SKM-1 (cell line): ENCODE measurements at regions not wholly inside any gene's neighbourhood (a gene's known extent, or its start where the extent isn't known, plus 50 kb on each side); places are given as distances from the start of the nearest gene placed in this dataset.
A peak's percentile ranks its signal among the peaks of the same experiment; 100 is the strongest.
"Not testable (repeated sequence)": the region's sequence is repeated elsewhere in the genome, so short reads cannot be mapped to it uniquely, and the experiment has no call there.

ENCODE experiments used
- DNase-seq: peaks from one replicate; lab custom pipeline; 2025; ENCODE audit not compliant: unreplicated experiment; lab: John Stamatoyannopoulos, UW

- DNase-seq: no peak
Observed at GRCh38 chr9:73095425-73095824, 56.2 kb upstream of the ANXA1 start.

- DNase-seq: no peak
Observed at GRCh38 chr9:73093740-73094379, 57.8 kb upstream of the ANXA1 start.

- no peak for DNase-seq
Observed at GRCh38 chr9:73093016-73093739, 58.5 kb upstream of the ANXA1 start.

DNA sequence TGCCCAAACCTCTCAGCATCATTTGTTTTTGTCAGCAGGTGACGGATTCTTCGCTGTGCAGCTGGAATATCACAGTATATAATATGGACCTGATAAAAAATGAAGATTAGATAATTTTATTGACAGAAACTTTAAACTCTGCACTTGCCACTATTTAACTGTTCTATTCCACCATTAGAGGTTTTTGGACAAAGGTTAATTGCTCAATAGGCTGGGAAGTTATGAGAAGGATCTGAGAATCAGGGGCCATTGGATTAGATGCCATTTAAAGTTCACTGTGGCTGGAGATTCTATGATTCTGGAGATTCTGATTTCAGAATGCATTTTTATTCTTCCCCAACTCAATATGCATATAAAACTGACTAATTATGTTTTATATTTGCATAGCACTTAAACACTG is 59.8 kb upstream of the ANXA1 start:
- no peak for DNase-seq

- no peak for DNase-seq
Observed at GRCh38 chr9:73090214-73090613, 61.5 kb upstream of the ANXA1 start.

DNA sequence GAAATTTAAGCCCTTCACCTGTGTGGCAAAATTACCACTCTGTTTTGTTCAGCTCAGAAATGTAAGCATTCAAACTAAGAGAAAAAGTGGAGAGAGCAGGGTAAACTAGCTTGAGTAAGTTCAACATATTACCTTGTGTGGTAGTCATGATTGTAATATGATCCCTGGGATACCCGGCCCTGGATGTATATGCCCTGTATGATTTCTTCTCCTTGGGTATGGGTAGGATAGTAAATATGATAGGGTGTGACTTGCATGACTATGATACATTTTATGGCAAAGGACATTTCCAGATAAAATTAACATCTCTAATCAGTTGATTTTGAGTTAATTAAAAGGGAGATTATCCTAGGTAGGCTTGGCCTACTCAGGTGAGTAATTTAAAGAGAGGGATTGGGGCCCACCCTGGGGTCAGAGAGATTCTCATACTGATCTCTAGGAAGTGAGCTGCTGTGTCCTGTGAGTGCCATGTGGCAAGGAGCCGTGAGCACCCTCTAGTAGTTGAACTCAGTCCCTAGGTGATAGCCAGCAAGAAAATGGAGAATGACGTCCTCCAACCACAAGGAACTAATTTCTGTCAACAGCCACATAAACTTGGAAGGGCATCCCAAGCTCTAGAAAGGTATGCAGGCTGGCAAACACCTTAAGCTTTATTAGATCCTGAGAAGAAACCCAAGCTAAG is 62.2 kb upstream of the ANXA1 start:
- DNase-seq: no peak

- DNase-seq: not testable (repeated sequence)
Observed at GRCh38 chr9:73087876-73088275, 63.8 kb upstream of the ANXA1 start.

DNA sequence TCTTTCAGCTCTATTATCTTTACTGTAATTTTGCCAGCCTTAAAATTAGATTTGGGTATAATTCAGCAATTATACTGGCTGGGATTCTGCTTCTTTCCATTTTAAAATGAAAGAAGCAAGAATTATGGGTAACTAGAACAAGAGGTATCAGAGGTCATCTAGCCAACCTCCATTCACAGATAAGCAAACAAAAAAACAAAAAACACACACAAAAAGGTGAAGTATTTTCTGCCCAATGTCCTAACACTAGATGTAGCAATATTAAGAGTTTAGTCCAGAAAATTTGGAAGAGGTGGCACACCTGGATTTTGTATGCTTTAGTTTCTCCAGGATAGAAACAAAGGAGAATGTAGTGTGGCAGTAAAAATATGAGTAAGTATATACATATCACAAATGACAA is 68.1 kb upstream of the ANXA1 start:
- DNase-seq: no peak

GRCh38 chr9:73081979-73082657 is 69.5 kb upstream of the ANXA1 start:
- peak; percentile 3 for DNase-seq

DNA sequence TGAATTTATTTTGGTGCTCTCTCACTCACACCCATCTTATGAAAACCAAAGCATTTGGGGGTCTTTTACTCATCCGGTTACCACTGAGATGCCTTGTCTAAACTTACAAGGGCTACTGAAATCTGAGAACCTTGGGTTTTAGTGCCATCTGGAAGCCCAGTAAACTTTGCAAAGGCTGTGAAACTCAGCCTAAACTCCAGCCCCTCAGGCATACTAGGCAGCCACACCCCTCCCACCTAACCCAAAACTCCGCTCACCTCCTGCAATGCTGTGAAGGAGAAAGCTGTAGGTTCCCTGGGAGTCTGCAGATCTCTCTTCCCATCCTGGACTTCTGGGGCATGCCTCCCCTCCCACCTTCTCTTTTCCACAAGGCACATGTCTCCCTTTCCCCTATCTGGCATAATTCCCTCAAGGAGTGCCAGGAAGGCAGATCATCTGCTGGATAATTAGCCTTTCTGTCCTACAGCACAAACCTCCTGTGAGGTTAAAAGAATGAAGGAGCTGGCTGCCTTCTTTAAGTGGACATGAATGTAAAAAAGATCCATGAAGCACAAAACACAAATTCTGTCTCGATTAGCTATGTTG is 71.5 kb upstream of the ANXA1 start:
- no peak for DNase-seq

- no peak for DNase-seq
Observed at GRCh38 chr9:73079326-73079725, 72.3 kb upstream of the ANXA1 start.

DNA sequence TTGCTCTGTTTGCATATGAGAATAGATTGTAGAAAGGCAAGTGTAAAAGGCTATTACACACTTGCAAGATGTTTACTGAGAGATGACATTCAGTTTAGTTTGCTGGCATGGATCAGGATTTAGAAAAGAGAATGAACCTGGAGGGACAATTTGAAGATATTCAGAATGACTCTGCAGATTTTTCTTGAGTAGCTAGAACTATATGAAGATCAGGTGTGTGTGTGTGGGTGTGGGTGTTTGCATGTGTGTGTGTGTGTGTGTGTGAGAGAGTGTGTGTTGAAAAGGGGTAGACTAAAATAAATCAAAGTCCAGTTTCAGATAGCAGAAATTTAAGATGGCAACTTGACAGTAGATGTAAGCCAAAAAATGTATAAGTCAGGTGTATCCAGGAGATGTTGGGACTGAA is 74.0 kb upstream of the ANXA1 start:
- DNase-seq: no peak

GRCh38 chr9:73076970-73077369 is 74.7 kb upstream of the ANXA1 start:
- no peak for DNase-seq

- DNase-seq: no peak
Observed at GRCh38 chr9:73074176-73074708, 77.4 kb upstream of the ANXA1 start.

GRCh38 chr9:73073337-73074175 is 78.1 kb upstream of the ANXA1 start:
- DNase-seq: no peak

DNA sequence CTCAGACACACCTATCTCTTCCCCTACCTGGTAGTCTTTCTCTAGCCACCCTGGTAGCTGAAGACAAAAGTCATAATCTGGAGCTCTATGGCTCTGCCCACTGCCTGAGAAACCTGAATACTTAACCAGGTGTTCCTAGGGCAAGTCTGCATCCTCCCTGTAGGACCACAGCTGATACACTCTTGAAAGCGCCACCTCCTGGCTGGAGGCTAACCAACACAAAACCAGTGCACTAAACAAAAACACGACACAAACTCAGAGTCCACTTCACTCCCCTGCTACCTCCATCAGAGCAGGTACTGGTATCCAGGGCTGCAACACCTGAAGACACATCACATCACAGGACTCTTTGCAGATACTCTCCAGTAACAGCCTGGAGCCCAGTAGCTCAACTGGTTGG is 84.6 kb upstream of the ANXA1 start:
- DNase-seq: no peak

- DNase-seq: no peak
Observed at GRCh38 chr9:73065439-73065838, 86.2 kb upstream of the ANXA1 start.

DNA sequence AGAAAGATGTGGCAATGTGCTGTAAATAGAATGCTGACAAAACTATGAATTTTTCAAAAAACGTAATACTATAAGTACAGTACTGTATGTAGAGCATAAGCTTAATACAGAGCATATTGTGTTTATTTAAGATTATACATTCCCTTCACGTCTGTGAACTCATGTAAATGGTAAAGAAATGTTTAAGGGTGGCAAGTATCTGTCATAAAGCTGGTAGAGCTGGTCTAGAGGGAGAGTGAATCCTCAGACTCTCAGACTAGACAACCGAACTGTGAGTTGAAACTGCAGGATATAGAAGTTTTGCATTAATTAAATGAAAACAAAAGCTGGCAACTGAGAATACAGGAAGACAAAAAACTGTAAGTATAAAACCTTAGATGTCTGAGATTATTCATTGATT is 87.3 kb upstream of the ANXA1 start:
- no peak for DNase-seq

GRCh38 chr9:73061146-73061545 is 90.5 kb upstream of the ANXA1 start:
- no peak for DNase-seq

- DNase-seq: no peak
Observed at GRCh38 chr9:73059247-73059646, 92.4 kb upstream of the ANXA1 start.
